SK-N-MC (cell line): ENCODE measurements at regions not wholly inside any gene's neighbourhood (a gene's known extent, or its start where the extent isn't known, plus 50 kb on each side); places are given as distances from the start of the nearest gene placed in this dataset.

ENCODE experiments used
- EZH2 ChIP-seq: fragments of 200-600 bp; sonication (generic); IDR thresholded peaks from one replicate; pipeline ENCODE4 v1.6.1; 2017; ENCODE audit warnings: antibody characterized with exemption
- POLR2AphosphoS5 ChIP-seq: IDR thresholded peaks from 2 replicates; pipeline ENCODE4 v1.6.1; 2012; ENCODE audit warnings: mild to moderate bottlenecking, low read depth, low read length, borderline replicate concordance

GRCh38 chr10:4068629-4069028 is 283.6 kb upstream of the KLF6 start:
- TF ChIP-seq EZH2, result no peak
- no peak for TF ChIP-seq POLR2AphosphoS5
